ENCODE measurements at regions not wholly inside any gene's neighbourhood (a gene's known extent, or its start where the extent isn't known, plus 50 kb on each side); places are given as distances from the start of the nearest gene placed in this dataset.
A peak's percentile ranks its signal among the peaks of the same experiment; 100 is the strongest.

DNA sequence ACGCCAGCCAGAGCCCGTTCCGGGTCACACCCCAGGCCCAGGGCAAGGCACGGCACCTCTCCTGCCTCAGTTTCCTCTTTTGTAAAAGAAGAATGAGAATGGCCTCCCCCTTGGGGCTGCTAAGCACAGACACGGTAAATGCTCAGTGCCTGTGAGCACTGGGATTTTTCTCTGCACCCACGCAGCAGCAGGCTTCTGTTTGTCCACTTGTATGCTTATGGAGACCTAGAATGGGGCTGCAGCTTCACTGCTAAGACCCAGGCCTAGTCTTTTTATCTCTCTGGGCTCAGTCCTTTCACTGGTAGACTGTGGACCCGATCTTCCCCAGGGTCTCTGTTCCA, 1327.9 kb downstream of the TBC1D22A start:
- no peaks in the 10 kb centered on the region for H3K36me3 ChIP-seq
- H3K4me3 ChIP-seq = peak overlapping the region in 2 of 4 donors; percentile 8 to 52
- H3K27ac ChIP-seq = peak overlapping the region in 1 of 4 donors; percentile 16
- peaks cover 6 to 23% (median 17%) of the 10 kb centered on the region in 3 donors for H3K4me1 ChIP-seq
- no peak for DNase-seq
- no peak for TF ChIP-seq POLR2A (IDR thresholded peaks at IDR 0.05)
- TF ChIP-seq, protein P1, sequence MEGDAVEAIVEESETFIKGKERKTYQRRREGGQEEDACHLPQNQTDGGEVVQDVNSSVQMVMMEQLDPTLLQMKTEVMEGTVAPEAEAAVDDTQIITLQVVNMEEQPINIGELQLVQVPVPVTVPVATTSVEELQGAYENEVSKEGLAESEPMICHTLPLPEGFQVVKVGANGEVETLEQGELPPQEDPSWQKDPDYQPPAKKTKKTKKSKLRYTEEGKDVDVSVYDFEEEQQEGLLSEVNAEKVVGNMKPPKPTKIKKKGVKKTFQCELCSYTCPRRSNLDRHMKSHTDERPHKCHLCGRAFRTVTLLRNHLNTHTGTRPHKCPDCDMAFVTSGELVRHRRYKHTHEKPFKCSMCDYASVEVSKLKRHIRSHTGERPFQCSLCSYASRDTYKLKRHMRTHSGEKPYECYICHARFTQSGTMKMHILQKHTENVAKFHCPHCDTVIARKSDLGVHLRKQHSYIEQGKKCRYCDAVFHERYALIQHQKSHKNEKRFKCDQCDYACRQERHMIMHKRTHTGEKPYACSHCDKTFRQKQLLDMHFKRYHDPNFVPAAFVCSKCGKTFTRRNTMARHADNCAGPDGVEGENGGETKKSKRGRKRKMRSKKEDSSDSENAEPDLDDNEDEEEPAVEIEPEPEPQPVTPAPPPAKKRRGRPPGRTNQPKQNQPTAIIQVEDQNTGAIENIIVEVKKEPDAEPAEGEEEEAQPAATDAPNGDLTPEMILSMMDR (IDR thresholded peaks at IDR 0.05) = no peak
- 0 to 100% methylated on average over 1 to 2 of the region's 7 CpGs for WGBS, 2 donors
- H3K27me3 ChIP-seq = no peaks in the 10 kb centered on the region
- H3K9me3 ChIP-seq = no peaks in the 10 kb centered on the region
- intact Hi-C loops (cut with DNase I) = no loop called here

DNA sequence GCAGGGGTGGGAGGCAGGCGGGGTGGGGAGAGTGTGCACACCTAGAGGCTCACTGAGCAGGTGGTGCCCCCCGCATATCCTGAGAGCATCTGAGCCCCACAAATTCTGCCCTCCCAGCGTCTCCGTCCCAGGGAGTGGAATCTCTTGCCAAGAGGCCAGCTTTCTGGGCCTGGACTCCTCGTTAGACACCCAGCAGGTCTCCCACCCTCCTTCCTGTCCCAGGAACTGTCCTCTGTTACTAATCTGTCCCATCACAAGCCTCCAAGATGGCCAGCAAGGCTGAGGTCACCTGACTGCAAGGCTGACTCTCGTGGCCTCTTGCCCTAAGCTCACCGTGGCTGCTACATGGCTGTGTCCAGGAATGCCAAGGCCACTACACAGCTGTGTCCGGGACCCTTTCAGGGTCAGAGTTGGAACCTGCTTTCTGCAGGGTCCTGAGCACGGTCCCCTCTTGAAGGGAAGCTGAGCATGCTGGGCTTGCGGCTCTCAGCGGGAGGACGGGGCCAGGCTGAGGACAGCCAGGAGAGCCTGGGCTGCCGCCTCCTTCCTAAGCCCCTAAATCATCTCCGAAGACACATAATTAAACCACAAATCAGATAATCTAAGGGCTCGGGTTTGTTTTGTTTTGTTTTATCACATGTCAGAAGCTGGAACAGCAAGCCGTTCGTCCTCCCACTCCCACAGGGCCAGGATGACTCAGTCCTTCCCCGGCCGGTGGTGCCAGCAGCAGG, 1327.3 kb downstream of the TBC1D22A start:
- H3K27ac ChIP-seq = peak overlapping the region in 3 of 4 donors; percentile 30 to 67 (median 60)
- H3K27me3 ChIP-seq = no peaks in the 10 kb centered on the region
- peaks cover 6 to 23% (median 17%) of the 10 kb centered on the region in 3 donors for H3K4me1 ChIP-seq
- peak overlapping the region in 2 of 4 donors; percentile 8 to 52 for H3K4me3 ChIP-seq
- intact Hi-C loops (cut with DNase I) = no loop called here
- 27 to 54% methylated on average over 5 to 9 of the region's 19 CpGs for WGBS, 2 donors
- H3K9me3 ChIP-seq = no peaks in the 10 kb centered on the region
- TF ChIP-seq, protein P1 (IDR thresholded peaks at IDR 0.05) = no peak
- no peak for TF ChIP-seq POLR2A (IDR thresholded peaks at IDR 0.05)
- no peak for DNase-seq
- H3K36me3 ChIP-seq = no peaks in the 10 kb centered on the region

DNA sequence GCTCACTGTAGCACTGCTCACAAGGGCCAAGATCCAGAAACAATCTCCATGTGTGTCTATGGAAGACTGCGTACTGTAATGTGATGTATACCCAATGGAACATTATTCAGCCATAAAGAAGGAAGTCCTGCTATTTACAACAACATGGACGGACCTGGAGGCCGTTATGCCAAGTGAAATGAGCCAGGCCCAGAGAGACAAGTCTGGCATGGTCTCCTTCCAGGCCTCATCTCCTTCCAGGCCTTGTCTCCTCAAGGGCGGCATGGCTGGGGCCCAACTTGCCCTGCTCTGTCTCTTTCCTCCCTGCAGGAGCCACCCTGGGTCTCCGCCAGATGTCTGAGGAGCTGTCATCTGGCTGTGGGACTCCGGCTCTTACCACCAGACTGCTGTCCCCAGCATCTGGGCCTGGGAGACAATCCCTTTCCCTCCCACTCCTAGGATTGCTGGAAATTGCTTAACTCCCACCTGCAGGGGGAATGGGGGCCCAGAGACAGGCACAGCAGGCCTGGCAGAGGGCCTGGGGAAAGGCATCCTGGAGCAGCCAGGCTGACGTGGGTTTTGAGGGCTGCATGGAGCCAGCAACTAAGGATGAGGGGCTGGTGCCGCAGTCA, 1326.6 kb downstream of the TBC1D22A start:
- Histone ChIP-seq H3K4me1 (peaks cover 6 to 23% (median 17%) of the 10 kb centered on the region in 3 donors), H3K36me3 (no peaks in the 10 kb centered on the region), H3K4me3 (no peak overlapping the region), H3K9me3 (no peaks in the 10 kb centered on the region), H3K27me3 (peaks cover 0 to 3% (median 0%) of the 10 kb centered on the region in 4 donors), H3K27ac (peak overlapping the region in 2 of 4 donors; percentile 60 to 67)
- no peak for DNase-seq
- no peak for TF ChIP-seq POLR2A (IDR thresholded peaks at IDR 0.05)
- TF ChIP-seq, protein P1 (IDR thresholded peaks at IDR 0.05) = no peak
- WGBS, 2 donors = 61 to 90% methylated on average over 5 to 7 of the region's 8 CpGs
- intact Hi-C loops (cut with DNase I) = no loop called here

DNA sequence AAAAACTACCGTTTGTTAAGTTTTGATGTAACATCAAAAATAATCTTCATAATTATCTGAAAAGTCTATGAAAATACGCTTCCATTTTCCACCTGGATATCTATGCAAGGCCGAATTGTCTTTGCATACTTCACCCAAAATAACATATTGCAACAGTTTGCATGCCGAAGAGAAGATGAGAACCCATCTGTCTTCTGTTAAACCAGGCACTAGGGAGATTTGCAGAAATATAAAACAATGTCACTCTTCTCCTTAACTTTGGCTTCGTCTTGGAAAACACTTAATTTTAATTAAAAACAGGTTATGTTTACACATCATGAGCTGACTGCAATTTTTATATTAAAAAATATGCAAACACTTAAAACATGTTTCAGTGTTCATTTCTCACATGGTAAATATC, 1325.8 kb downstream of the TBC1D22A start:
- Histone ChIP-seq H3K4me1 (peaks cover 6 to 23% (median 17%) of the 10 kb centered on the region in 3 donors), H3K9me3 (no peaks in the 10 kb centered on the region), H3K27ac (no peak overlapping the region), H3K4me3 (no peak overlapping the region), H3K27me3 (peaks cover 0 to 11% (median 0%) of the 10 kb centered on the region in 4 donors), H3K36me3 (no peaks in the 10 kb centered on the region)
- 74 to 78% methylated on average over 5 of the region's 5 CpGs for WGBS, 2 donors
- intact Hi-C loops (cut with DNase I) = no loop called here
- no peak for DNase-seq
- no peak for TF ChIP-seq POLR2A (IDR thresholded peaks at IDR 0.05)
- TF ChIP-seq, protein P1 (IDR thresholded peaks at IDR 0.05) = no peak

DNA sequence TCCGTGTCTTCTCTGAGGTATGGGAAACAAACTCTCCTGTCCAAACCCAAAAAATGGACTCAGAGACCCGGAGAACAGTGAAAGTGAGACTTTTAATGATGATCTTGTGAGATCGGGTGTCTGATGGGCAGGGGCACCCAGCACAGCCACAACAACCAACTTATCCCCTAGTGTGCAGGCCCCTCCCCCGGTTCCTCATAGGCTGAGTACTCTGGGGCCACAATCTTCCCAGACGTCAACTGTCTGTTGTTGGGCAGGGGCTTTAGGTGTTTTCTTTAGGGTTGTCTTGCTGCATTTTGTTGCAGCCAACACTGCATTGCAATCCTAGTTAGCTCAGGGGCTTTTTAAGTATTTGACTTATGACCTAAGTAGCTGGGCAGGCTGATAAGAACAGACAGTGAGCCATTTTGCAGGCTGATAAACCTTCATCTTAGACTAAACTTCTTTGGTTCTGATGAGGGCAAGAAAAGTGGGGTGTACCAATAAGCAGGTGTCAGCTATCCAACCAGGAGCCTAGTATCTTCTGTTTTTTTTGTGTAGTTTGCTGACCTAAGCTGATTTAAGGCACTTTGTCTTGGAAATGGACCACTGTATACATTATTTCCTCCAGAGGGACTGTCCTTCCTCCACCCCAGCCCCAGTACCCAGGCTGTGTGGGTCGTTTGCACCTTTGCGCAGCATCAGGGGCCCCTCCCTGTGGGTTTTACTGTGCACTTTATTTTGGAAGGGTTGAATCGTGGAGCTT, 1323.6 kb downstream of the TBC1D22A start:
- no peak overlapping the region for H3K4me3 ChIP-seq
- 67 to 77% methylated on average over 6 to 8 of the region's 8 CpGs for WGBS, 2 donors
- H3K4me1 ChIP-seq = peaks cover 6 to 23% (median 17%) of the 10 kb centered on the region in 3 donors
- H3K27me3 ChIP-seq = peaks cover 0 to 13% (median 0%) of the 10 kb centered on the region in 4 donors
- no peaks in the 10 kb centered on the region for H3K9me3 ChIP-seq
- intact Hi-C loops (cut with DNase I) = no loop called here
- no peak overlapping the region for H3K27ac ChIP-seq
- TF ChIP-seq, protein P1 (IDR thresholded peaks at IDR 0.05) = no peak
- TF ChIP-seq POLR2A (IDR thresholded peaks at IDR 0.05) = no peak
- no peaks in the 10 kb centered on the region for H3K36me3 ChIP-seq
- DNase-seq = no peak

Data from esophagus squamous epithelium (tissue), 5 donors.